GM21447 (cell line): ENCODE measurements at regions not wholly inside any gene's neighbourhood (a gene's known extent, or its start where the extent isn't known, plus 50 kb on each side); places are given as distances from the start of the nearest gene placed in this dataset.
"Not testable (repeated sequence)": the region's sequence is repeated elsewhere in the genome, so short reads cannot be mapped to it uniquely, and the experiment has no call there.

Experiments
- ATAC-seq: cut with Tn5 transposase; IDR thresholded peaks from one replicate; pipeline ENCODE4 v1.9.1; 2021; ENCODE audit not compliant: unreplicated experiment

DNA sequence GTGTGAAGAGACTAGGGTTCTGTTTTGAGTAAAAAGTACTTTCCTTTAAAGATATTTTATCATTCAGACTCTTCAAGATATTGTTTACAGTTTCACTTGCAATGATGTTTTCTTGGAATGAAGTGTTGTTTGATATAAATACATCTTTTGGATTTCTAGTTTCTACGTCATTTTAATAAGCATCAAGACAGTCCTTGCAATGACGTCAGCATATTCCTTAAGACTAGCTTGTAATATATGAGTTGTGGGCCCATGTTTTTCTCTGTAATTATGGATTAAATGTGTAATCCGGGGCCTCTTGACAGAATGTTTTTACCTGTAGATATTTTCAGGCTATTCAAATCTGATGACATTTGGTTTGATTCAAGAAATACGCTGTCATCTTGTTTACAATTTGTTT lies 66.1 kb downstream of the RBMX2 start:
- no peak for ATAC-seq

DNA sequence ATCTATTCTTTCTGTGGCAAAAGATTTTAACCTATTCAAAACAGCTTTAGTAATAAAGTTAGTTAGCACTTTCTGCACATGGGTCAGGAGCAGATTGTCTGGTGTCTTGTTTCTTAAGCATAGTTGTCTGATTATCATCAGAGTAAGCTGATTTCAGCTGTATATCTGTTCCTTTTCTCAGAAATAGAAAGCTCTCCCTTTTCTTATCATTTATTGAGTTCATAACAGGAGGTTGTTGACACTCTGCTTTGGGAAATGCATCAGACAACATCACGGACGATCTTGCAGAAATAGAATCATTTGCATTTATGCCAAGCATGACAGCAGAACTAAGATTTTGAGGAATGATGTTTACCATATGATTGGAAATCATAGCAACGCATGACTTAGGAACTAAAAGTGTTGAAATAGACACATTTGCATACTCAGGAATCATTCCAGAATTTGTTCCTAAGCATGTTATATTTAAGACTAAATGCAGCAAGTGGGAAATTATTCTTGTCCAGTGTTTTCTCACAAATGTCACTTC lies 66.7 kb downstream of the RBMX2 start:
- ATAC-seq = no peak

DNA sequence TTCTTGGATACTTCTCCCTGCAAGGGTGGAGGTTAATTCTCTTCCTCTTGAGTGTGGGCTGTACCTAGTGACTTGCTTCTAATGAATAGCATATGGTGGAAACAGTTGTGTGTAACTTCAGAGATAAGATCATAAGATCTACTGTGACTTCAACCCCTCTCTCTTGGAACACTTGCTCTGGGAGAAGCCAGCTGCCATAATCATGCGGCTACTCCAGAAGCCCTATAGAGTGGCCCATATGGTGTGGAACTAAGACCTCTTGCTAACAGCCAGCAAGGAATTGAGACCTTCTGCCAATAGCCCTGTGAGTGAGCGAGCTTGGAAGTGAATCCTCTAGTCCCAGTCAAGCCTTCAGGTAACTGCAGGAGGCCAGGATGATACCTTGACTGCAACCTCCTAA lies 81.1 kb downstream of the RBMX2 start:
- ATAC-seq = no peak

DNA sequence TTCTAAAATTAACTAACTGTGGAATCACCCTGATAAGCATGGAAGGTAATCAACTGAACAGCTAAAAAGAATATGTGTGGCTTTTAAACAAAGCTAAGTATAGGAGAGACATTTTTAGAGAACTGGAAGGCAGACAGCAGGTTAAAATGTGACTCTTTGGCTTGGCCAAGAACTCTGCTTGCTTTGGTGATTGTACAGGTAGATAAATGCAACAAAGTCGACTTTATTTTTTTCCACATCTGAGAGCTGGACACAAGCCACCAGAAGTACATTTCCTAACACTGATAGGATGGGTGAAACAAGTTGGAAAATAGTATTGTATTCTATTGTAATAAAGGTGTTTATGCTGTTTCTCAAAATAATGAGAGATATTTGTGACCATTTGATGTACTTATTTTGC lies 84.1 kb downstream of the RBMX2 start:
- no peak for ATAC-seq

DNA sequence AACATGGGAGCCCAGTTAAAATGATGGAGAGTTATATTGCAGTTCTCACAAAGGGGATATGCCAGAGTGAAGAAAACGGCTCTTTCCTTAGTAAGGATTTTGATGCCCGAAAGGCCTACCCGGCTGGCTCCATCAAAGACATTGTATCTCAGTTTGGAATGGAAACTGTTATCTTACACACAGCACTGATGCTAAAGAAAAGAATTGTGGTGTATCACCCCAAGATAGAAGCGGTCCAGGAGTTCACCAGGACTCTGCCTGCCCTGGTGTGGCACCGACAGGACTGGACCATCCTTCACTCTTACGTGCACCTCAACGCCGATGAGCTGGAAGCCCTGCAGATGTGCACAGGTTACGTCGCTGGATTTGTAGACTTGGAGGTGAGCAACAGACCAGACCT lies 93.7 kb downstream of the RBMX2 start:
- not testable (repeated sequence) for ATAC-seq

DNA sequence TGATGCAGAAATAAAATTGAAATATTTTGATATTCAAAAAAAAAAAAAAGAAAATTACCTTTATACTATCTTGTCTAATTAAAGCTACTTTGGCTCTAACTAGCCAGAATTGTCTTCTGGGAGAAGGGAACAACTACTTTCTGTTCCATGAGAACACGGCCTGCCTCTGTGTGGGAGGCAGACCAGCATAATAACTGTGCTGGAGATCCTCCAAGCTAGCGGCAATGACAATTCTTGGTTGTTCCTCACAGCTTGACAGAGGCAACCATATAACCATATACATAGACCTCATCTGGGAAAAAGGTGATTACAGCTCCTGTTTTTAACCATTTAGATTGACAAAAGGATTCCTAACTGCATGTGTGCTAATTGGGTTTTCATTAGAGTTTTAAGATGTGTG lies 95.7 kb downstream of the RBMX2 start:
- ATAC-seq = no peak

DNA sequence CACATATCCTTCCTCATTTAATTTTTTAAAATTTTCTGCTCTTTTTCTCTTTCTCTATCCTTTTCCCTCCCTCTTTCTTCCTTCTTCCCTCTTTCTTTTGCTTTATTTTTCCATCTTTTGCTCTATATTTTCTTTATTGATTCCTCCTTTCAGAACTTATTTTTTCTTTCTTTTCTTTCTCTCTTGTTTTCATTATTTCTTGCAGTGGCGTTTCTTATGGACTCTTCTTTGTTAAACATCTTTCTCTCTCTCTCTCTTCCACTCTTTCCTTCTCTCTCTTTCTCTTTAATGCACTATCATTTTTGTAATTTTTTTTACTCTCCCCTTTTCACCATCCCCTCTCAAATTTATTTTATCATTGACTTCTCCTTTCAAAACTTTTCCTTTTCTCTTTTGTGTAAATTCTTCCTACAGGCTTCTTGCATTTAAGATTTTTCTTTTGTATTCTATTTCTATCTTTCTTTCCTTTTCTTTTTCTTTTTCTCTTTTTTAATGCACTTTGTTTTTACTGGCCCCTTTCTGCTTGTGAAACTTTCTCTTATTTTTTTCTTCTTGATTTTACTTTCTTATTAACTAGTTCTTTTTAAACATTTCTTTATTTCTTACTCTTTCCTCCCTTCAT lies 97.0 kb downstream of the RBMX2 start:
- ATAC-seq = no peak

DNA sequence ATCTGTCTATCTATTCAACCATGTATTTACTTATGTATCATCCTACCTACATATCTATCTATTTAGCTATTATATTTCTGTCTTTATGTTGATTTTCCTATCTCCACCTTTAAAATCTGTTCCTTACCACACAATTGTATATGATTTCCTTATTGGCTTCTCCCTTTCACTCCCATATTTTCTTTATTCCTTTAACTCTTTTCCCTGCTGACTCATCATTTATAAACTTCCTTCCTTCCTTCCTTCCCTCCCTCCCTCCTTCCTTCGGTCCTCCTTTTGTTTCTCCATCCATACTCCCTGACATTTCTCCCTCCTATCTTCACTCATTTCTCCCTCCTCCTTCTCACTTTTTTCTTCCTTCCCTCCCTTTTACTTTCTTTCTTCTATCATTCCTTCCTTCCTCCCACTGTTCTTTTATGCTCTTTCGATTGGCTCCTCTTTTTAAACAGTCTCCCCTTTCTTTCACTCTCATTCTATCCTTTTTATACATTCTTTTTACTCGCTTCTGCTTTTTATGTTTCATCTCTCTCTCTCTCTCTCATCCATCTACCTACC lies 100.3 kb downstream of the RBMX2 start:
- no peak for ATAC-seq

DNA sequence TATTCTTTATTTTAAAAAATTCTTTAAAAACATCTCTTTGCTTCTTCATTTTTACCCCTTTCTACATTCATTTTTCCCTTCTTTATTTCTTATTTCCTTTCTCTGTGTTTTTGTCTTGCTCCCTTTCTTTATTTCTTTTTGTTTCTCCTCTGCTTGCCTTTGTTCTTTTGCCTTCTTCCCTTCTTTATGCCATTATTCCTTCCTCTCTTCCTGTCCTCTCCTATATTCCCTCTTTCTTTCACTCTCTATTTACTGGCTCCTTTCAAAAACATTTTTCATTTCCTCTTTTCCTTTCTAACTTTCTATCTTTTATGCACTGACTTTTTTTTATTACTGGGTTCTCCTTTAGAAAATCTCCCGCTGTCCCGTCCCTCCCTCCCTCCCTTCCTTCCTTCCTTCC lies 102.2 kb downstream of the RBMX2 start:
- no peak for ATAC-seq

DNA sequence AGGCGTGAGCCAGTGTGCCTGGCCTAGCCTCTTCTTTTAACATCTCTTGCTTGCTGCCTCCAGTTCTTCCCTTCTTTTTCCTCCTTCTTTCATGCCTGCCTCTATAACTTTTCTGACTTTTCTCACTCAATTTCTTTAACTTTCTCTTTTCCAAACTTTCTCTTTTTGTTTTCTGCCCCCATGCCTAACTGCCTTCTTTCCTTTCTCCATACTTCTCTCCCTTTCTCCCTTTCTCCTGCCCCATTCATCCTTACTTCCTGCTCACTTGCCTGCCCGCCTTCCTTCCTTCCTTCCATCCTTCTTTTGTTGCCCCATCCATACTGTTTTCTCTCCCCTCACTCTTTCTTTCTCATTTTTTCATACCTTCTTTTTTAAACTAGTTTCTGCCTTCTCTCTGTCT lies 105.2 kb downstream of the RBMX2 start:
- ATAC-seq = no peak

DNA sequence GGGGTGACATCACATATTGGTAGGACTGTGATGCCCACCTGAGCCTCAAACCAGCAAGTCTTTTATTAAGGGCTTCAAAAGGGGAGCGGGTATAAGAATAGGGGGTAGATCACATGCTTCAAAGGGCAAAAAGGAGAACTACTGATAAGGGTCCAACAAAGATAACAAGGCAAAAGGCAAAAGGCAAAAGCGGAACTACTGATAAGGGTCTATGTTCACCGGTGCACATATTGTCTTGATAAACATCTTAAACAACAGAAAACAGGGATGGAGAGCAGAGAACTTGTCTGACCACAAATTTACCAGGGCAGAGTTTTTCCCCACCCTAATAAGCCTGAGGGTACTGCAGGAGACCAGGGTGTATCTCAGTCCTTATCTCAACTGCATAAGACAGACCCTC lies 110.7 kb downstream of the RBMX2 start:
- ATAC-seq = not testable (repeated sequence)

DNA sequence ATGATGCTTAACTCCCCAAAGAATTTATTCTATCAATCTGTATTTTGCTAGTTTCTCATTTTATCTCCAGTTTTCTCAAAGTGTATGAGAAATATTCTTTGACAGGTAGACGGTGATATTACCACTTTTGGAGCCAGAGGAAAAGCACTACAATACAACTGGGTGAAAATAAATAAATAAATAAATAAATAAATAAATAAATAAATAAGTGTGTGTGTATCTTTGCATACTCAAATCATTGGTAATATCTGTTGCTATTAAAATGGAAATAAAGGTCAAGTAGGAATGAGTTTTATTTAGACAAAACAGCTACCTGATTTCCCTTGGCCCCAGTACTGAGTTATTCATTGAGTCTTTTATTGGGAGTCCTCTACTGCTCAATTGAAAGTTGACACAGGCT lies 114.3 kb downstream of the RBMX2 start:
- ATAC-seq = no peak

DNA sequence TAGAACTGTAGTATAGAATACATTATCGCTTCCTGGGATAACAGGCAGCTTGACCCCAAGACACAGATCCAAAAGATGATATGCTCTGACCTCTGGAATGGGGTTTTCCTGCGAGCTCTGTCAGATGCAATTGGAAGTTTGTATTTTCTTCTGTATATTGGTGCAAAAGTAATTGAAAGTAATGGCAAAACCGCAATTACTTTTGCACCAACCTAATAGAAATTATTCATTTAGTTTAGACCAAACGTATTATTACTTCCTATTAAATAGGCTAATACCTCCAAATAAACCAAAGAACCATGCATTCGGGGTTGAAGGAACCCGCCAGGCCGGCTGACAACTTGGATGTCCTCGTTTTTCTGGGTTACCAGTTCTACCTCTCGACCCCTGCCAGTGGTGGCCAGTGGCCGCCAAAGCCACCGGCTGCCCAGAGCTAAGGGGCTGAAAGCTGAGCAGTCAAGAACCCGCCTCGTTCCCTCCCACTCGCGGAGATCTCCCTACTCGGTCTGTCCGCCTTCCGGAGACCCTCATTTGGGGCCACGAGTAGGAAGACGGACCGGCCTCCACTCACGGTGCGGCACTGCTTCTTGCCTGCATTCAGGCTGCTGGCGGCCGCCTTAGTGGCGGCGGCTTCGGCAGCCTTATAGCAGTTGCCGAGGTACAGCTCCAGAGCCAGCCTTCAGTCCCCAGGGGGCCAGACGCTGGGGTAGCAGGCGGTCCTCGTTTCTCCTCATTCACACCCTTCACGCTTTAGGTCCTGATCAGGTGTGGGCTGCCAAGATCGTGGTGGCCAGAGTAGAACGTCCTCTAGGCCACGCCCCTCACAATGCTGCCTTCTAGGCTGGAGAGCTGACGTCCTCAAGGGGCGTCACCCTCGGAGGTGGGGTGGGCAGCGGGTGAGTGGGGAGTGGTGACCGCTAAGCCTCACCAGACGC lies 121.9 kb downstream of the RBMX2 start:
- ATAC-seq = no peak

DNA sequence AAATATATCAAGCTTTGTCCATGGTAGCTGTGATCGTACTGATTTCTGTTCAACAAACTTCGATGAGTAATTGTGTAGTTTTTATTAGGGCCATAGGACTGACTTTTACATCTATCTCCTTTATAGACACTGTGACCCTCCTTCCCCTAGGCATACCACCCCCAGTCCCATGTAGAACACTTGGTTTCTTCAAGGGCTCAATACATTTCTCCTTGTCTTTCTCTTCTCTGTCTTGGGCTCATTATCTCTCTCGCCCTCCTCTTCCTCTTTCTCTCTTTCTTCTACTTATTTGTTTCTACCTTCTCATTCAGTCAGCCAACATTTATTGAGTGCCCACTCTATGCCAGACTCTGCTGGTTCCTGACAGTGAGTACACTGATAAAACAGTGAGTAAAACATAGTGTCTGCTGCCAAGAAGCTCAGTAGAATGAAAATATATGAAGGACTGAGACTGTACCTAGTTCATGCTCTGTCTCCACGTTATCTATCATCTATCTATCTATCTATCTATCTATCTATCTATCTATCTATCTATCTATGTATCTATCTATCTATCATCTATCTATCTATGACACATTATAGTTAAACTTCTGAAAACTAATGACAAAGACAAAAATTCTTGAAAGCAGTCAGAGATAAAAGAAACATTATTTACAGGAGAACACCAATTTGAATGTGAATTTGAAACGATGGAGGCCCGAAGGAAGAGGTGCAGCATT lies 122.8 kb downstream of the RBMX2 start:
- no peak for ATAC-seq

DNA sequence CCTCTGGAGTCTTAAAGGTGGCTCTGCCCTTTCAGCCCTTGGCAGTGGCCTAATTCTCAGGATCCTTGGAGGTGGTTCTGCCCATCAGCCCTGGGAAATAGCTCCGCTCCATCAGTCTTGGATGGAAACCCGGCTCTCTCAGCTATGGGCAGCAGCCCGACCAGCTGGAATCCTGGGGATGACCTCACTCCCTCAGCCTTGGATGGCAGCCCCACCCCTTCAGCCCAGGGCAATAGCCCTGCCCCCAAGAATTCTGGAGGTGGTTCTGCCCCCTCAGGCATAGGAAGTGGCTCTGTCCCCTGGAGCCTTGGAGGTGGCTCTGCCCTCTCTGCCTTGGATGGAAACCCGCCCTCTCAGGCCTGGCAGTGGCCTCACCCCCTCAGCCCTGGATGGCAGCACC lies 127.7 kb downstream of the RBMX2 start:
- ATAC-seq = no peak

DNA sequence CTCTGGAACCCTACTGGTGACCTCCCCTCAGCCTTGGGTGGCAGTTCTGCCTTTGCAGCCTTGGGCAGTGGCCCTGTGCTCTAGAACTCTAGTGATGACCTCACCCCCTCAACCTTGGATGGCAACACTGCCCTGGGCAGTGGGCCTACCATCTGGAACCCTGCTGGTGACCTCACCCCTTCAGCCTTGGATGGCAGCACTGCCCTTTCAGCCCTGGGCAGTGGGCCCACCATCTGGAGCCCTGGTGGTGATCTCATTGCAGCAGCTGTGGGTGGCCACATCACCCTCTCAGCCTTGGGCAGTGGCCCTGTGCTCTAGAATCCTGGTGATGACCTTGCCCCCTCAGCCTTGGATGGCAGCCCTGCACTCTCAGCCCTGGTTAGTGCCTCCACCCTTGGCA lies 129.3 kb downstream of the RBMX2 start:
- no peak for ATAC-seq

DNA sequence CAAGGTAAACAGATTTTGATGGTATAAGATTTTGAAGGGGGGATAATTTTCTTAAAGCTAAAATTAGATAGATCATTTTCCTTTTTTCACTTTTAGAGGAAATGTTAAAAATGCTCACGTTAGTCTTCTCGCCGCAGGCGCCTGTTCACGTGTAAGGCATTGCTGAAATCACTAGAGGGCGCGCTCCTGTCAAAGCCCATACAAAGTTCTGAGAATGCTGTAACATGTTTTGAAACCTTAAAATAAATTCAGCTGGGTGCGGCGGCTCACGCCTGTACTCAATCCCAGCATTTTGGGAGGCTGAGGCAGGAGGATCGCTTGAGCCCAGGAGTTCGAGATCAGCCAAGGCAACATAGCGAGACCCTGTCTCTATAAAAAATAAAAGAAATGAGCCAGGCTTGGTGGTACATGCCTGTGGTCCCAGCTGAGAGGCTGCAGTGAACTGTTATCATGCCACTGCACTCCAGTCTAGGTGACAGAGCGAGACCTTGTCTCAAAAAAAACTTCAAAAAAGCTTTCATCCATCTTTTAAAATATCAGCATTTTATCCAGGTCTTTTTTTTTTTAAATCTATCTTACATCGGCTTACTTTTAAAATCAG lies 138.0 kb downstream of the RBMX2 start:
- peak; percentile 65 for ATAC-seq

DNA sequence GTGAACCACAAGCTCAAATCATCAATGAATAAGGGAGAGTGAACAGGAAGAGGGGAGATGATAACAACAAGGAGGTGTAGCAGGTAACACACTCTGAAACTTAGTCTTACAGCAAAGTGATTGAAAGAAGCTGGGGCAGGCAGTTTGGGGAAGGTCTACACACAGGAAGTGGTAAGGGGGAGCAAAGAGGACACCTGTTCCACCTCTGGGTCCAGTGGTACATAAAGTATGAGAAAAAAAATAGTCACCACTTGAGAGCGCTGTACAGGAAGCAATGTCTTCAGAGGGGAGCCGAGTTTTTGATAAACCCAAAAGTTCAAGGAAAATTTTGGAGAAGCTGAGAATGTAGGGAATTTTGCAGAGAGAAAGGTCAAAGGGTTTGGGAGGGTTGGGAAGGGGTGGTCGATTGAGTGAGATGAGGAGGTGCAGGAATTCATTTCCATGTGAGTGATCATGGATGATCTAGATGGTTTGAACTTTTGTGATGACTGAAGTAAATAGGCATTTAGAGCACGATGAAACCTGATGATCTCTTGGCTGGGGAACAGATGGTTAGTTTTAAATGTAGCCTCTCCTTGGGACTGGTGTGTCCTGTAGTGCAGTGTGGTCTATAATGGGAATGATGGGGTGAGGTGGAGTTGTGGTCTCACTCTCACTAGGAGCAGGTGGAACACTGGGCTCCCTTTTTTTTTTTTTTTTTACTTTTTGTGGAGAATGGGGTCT lies 142.0 kb downstream of the RBMX2 start:
- no peak for ATAC-seq

DNA sequence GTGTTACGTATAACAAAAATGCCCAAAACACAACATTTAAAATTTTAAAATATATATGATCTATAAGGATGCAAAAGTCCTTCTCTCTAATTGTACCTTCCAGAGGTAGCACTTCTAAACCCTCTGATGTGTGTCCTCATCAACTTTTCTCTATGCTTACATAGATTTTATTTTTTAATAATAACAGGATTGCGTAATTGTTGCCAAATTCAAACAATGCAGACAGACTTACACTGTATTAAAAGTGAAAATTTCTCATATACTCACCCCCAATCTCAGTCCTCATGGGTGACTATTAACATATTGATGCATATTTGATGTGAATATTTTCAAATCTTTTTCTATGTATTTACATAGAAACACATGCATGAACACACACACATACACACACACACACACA lies 144.0 kb downstream of the RBMX2 start:
- no peak for ATAC-seq

DNA sequence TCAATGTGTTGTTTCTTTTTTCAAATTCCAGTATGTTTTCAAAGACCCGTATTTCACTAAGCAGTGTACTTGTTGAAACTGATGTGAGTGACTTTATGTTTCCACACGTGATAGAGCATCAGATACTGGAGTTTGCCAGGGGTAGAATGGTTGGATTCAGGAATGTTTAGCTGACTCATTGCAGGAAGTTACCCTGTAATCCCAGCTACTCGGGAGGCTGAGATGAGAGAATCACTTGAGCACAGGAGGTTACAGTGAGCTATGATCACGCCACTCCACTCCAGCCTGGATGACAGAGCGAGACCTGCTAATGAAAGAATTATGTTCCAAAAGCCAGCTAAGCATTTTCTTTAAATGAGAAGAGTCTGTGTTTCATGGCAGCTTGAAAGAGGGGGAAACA lies 147.6 kb downstream of the RBMX2 start:
- not testable (repeated sequence) for ATAC-seq
